ENCODE measurements at regions not wholly inside any gene's neighbourhood (a gene's known extent, or its start where the extent isn't known, plus 50 kb on each side); places are given as distances from the start of the nearest gene placed in this dataset.
A peak's percentile ranks its signal among the peaks of the same experiment; 100 is the strongest.

GRCh38 chr2:223232896-223233295 is 180.9 kb downstream of the KCNE4 start:
- Histone ChIP-seq H3K36me3 (ENCODE audit: control insufficient read depth in 2 of 3, insufficient read depth in 3 of 3, low read length in 3 of 3) (no peaks in the 10 kb centered on the region), H3K9me3 (ENCODE audit: control insufficient read depth in 2 of 3, low read length in 3 of 3) (no peaks in the 10 kb centered on the region), H3K4me1 (ENCODE audit: control insufficient read depth in 2 of 2, insufficient read depth in 2 of 2, low read length in 2 of 2) (no peaks in the 10 kb centered on the region), H3K27ac (ENCODE audit: low read depth, low read length) (no peak overlapping the region), H3K4me3 (ENCODE audit: low read length) (no peak overlapping the region), H3K27me3 (ENCODE audit: control insufficient read depth in 2 of 2, insufficient read depth in 2 of 2, low read length in 2 of 2) (no peaks in the 10 kb centered on the region)
- ChIA-PET POLR2A (no interaction called here), CTCF (no interaction called here)
- intact Hi-C loops (cut with micrococcal nuclease) = no loop called here
- DNase-seq (no peak), ATAC-seq (no peak)
- Mint-ChIP-seq H3K27me3 (peaks cover 0 to 5% (median 0%) of the 10 kb centered on the region in 5 donors), H3K4me1 (no peaks in the 10 kb centered on the region), H3K4me3 (no peak overlapping the region), H3K27ac (no peak overlapping the region), H3K9me3 (peaks cover 0 to 12% (median 2%) of the 10 kb centered on the region in 11 donors), H3K36me3 (peaks cover 0 to 5% (median 0%) of the 10 kb centered on the region in 5 donors)

- no peak for ATAC-seq
- H3K9me3 Mint-ChIP-seq = peaks cover 0 to 12% (median 2%) of the 10 kb centered on the region in 11 donors
- no peak for DNase-seq
- no peak overlapping the region for H3K27ac Mint-ChIP-seq
- intact Hi-C loops (cut with micrococcal nuclease) = no loop called here
- H3K27me3 Mint-ChIP-seq = peaks cover 0 to 5% (median 0%) of the 10 kb centered on the region in 5 donors
- H3K27me3 ChIP-seq (ENCODE audit: control insufficient read depth in 2 of 2, insufficient read depth in 2 of 2, low read length in 2 of 2) = no peaks in the 10 kb centered on the region
- ChIA-PET POLR2A (no interaction called here), CTCF (no interaction called here)
- H3K4me1 ChIP-seq (ENCODE audit: control insufficient read depth in 2 of 2, insufficient read depth in 2 of 2, low read length in 2 of 2) = no peaks in the 10 kb centered on the region
- H3K4me1 Mint-ChIP-seq = no peaks in the 10 kb centered on the region
- no peaks in the 10 kb centered on the region for H3K36me3 ChIP-seq (ENCODE audit: control insufficient read depth in 2 of 3, insufficient read depth in 3 of 3, low read length in 3 of 3)
- H3K27ac ChIP-seq (ENCODE audit: low read depth, low read length) = no peak overlapping the region
- H3K4me3 Mint-ChIP-seq = no peak overlapping the region
- no peaks in the 10 kb centered on the region for H3K9me3 ChIP-seq (ENCODE audit: control insufficient read depth in 2 of 3, low read length in 3 of 3)
- no peak overlapping the region for H3K4me3 ChIP-seq (ENCODE audit: low read length)
- peaks cover 0 to 5% (median 0%) of the 10 kb centered on the region in 5 donors for H3K36me3 Mint-ChIP-seq
These were observed 184.0 kb downstream of the KCNE4 start for GRCh38 chr2:223235986-223236385.

- Mint-ChIP-seq H3K36me3 (peaks cover 0 to 5% (median 0%) of the 10 kb centered on the region in 5 donors), H3K27me3 (peaks cover 0 to 5% (median 0%) of the 10 kb centered on the region in 5 donors), H3K27ac (no peak overlapping the region), H3K4me3 (no peak overlapping the region), H3K9me3 (peaks cover 0 to 12% (median 3%) of the 10 kb centered on the region in 11 donors), H3K4me1 (no peaks in the 10 kb centered on the region)
- no peaks in the 10 kb centered on the region for H3K36me3 ChIP-seq (ENCODE audit: control insufficient read depth in 2 of 3, insufficient read depth in 3 of 3, low read length in 3 of 3)
- no peaks in the 10 kb centered on the region for H3K9me3 ChIP-seq (ENCODE audit: control insufficient read depth in 2 of 3, low read length in 3 of 3)
- CTCF ChIA-PET = no interaction called here
- no peak for ATAC-seq
- no peaks in the 10 kb centered on the region for H3K4me1 ChIP-seq (ENCODE audit: control insufficient read depth in 2 of 2, insufficient read depth in 2 of 2, low read length in 2 of 2)
- intact Hi-C loops (cut with micrococcal nuclease) = no loop called here
- H3K27ac ChIP-seq (ENCODE audit: low read depth, low read length) = no peak overlapping the region
- H3K27me3 ChIP-seq (ENCODE audit: control insufficient read depth in 2 of 2, insufficient read depth in 2 of 2, low read length in 2 of 2) = no peaks in the 10 kb centered on the region
- DNase-seq = no peak
- POLR2A ChIA-PET = no interaction called here
- H3K4me3 ChIP-seq (ENCODE audit: low read length) = no peak overlapping the region
These were observed 186.3 kb downstream of the KCNE4 start for GRCh38 chr2:223238301-223238700.

GRCh38 chr2:223243233-223243632 is 191.2 kb downstream of the KCNE4 start:
- intact Hi-C loops (cut with micrococcal nuclease) = no loop called here
- Histone ChIP-seq H3K4me1 (ENCODE audit: control insufficient read depth in 2 of 2, insufficient read depth in 2 of 2, low read length in 2 of 2) (no peaks in the 10 kb centered on the region), H3K9me3 (ENCODE audit: control insufficient read depth in 2 of 3, low read length in 3 of 3) (no peaks in the 10 kb centered on the region), H3K27ac (ENCODE audit: low read depth, low read length) (no peak overlapping the region), H3K36me3 (ENCODE audit: control insufficient read depth in 2 of 3, insufficient read depth in 3 of 3, low read length in 3 of 3) (no peaks in the 10 kb centered on the region), H3K27me3 (ENCODE audit: control insufficient read depth in 2 of 2, insufficient read depth in 2 of 2, low read length in 2 of 2) (no peaks in the 10 kb centered on the region), H3K4me3 (ENCODE audit: low read length) (no peak overlapping the region)
- ATAC-seq (no peak), DNase-seq (no peak)
- H3K4me1 Mint-ChIP-seq = no peaks in the 10 kb centered on the region
- CTCF ChIA-PET = no interaction called here
- H3K27me3 Mint-ChIP-seq = no peaks in the 10 kb centered on the region
- H3K4me3 Mint-ChIP-seq = no peak overlapping the region
- no peaks in the 10 kb centered on the region for H3K36me3 Mint-ChIP-seq
- no peak overlapping the region for H3K27ac Mint-ChIP-seq
- peaks cover 0 to 19% (median 4%) of the 10 kb centered on the region in 11 donors for H3K9me3 Mint-ChIP-seq
- POLR2A ChIA-PET = no interaction called here

GRCh38 chr2:223247136-223247535 is 195.1 kb downstream of the KCNE4 start:
- no peak overlapping the region for H3K4me3 Mint-ChIP-seq
- Histone ChIP-seq H3K36me3 (ENCODE audit: control insufficient read depth in 2 of 3, insufficient read depth in 3 of 3, low read length in 3 of 3) (no peaks in the 10 kb centered on the region), H3K4me1 (ENCODE audit: control insufficient read depth in 2 of 2, insufficient read depth in 2 of 2, low read length in 2 of 2) (no peaks in the 10 kb centered on the region), H3K27me3 (ENCODE audit: control insufficient read depth in 2 of 2, insufficient read depth in 2 of 2, low read length in 2 of 2) (no peaks in the 10 kb centered on the region), H3K9me3 (ENCODE audit: control insufficient read depth in 2 of 3, low read length in 3 of 3) (no peaks in the 10 kb centered on the region), H3K27ac (ENCODE audit: low read depth, low read length) (no peak overlapping the region), H3K4me3 (ENCODE audit: low read length) (no peak overlapping the region)
- no peaks in the 10 kb centered on the region for H3K27me3 Mint-ChIP-seq
- no peak for DNase-seq
- H3K36me3 Mint-ChIP-seq = no peaks in the 10 kb centered on the region
- CTCF ChIA-PET = no interaction called here
- peaks cover 0 to 19% (median 2%) of the 10 kb centered on the region in 11 donors for H3K9me3 Mint-ChIP-seq
- POLR2A ChIA-PET = no interaction called here
- no peak for ATAC-seq
- H3K27ac Mint-ChIP-seq = peak overlapping the region in 1 of 9 donors; percentile 28
- intact Hi-C loops (cut with micrococcal nuclease) = no loop called here
- no peaks in the 10 kb centered on the region for H3K4me1 Mint-ChIP-seq

- DNase-seq (no peak), ATAC-seq (no peak)
- Mint-ChIP-seq H3K9me3 (peaks cover 0 to 25% (median 7%) of the 10 kb centered on the region in 11 donors), H3K36me3 (no peaks in the 10 kb centered on the region), H3K27ac (no peak overlapping the region), H3K4me3 (no peak overlapping the region), H3K27me3 (no peaks in the 10 kb centered on the region), H3K4me1 (no peaks in the 10 kb centered on the region)
- no peaks in the 10 kb centered on the region for H3K9me3 ChIP-seq (ENCODE audit: control insufficient read depth in 2 of 3, low read length in 3 of 3)
- intact Hi-C loops (cut with micrococcal nuclease) = no loop called here
- H3K36me3 ChIP-seq (ENCODE audit: control insufficient read depth in 2 of 3, insufficient read depth in 3 of 3, low read length in 3 of 3) = no peaks in the 10 kb centered on the region
- CTCF ChIA-PET = no interaction called here
- no peak overlapping the region for H3K27ac ChIP-seq (ENCODE audit: low read depth, low read length)
- no peaks in the 10 kb centered on the region for H3K27me3 ChIP-seq (ENCODE audit: control insufficient read depth in 2 of 2, insufficient read depth in 2 of 2, low read length in 2 of 2)
- no peak overlapping the region for H3K4me3 ChIP-seq (ENCODE audit: low read length)
- POLR2A ChIA-PET = no interaction called here
- no peaks in the 10 kb centered on the region for H3K4me1 ChIP-seq (ENCODE audit: control insufficient read depth in 2 of 2, insufficient read depth in 2 of 2, low read length in 2 of 2)
These were observed 199.8 kb downstream of the KCNE4 start for GRCh38 chr2:223251656-223252229.

GRCh38 chr2:223260681-223261080 is 208.7 kb downstream of the KCNE4 start:
- Histone ChIP-seq H3K4me3 (ENCODE audit: low read length) (no peak overlapping the region), H3K27me3 (ENCODE audit: control insufficient read depth in 2 of 2, insufficient read depth in 2 of 2, low read length in 2 of 2) (no peaks in the 10 kb centered on the region), H3K27ac (ENCODE audit: low read depth, low read length) (no peak overlapping the region), H3K4me1 (ENCODE audit: control insufficient read depth in 2 of 2, insufficient read depth in 2 of 2, low read length in 2 of 2) (no peaks in the 10 kb centered on the region), H3K9me3 (ENCODE audit: control insufficient read depth in 2 of 3, low read length in 3 of 3) (no peaks in the 10 kb centered on the region), H3K36me3 (ENCODE audit: control insufficient read depth in 2 of 3, insufficient read depth in 3 of 3, low read length in 3 of 3) (no peaks in the 10 kb centered on the region)
- DNase-seq = no peak
- Mint-ChIP-seq H3K27me3 (peaks cover 0 to 10% (median 0%) of the 10 kb centered on the region in 5 donors), H3K4me3 (no peak overlapping the region), H3K36me3 (no peaks in the 10 kb centered on the region), H3K4me1 (no peaks in the 10 kb centered on the region), H3K27ac (no peak overlapping the region), H3K9me3 (peaks cover 2 to 29% (median 15%) of the 10 kb centered on the region in 11 donors)
- ATAC-seq = no peak
- intact Hi-C loops (cut with micrococcal nuclease) = no loop called here
- POLR2A ChIA-PET = no interaction called here
- CTCF ChIA-PET = no interaction called here

Data from naive thymus-derived CD4-positive, alpha-beta T cell (primary cell).